ENCODE measurements at regions not wholly inside any gene's neighbourhood (a gene's known extent, or its start where the extent isn't known, plus 50 kb on each side); places are given as distances from the start of the nearest gene placed in this dataset.
A peak's percentile ranks its signal among the peaks of the same experiment; 100 is the strongest.
"Not testable (repeated sequence)": the region's sequence is repeated elsewhere in the genome, so short reads cannot be mapped to it uniquely, and the experiment has no call there.

GRCh38 chr21:6138244-6139136 lies 4382.9 kb upstream of the TPTE start:
- H3K4me3 ChIP-seq (ENCODE audit: low read length); H3K4me1 Mint-ChIP-seq; H3K9me3 ChIP-seq (ENCODE audit: control insufficient read depth in 2 of 3, low read length in 3 of 3); H3K27ac Mint-ChIP-seq; POLR2A ChIA-PET; H3K27me3 ChIP-seq (ENCODE audit: control insufficient read depth in 2 of 2, insufficient read depth in 2 of 2, low read length in 2 of 2); DNase-seq; H3K27me3 Mint-ChIP-seq; H3K36me3 Mint-ChIP-seq; H3K27ac ChIP-seq (ENCODE audit: low read depth, low read length); H3K36me3 ChIP-seq (ENCODE audit: control insufficient read depth in 2 of 3, insufficient read depth in 3 of 3, low read length in 3 of 3); H3K9me3 Mint-ChIP-seq; intact Hi-C loops (cut with micrococcal nuclease); H3K4me3 Mint-ChIP-seq; CTCF ChIA-PET; H3K4me1 ChIP-seq (ENCODE audit: control insufficient read depth in 2 of 2, insufficient read depth in 2 of 2, low read length in 2 of 2): not testable (repeated sequence)
- ATAC-seq = peak; percentile 61

- H3K9me3 ChIP-seq (ENCODE audit: control insufficient read depth in 2 of 3, low read length in 3 of 3); H3K27me3 ChIP-seq (ENCODE audit: control insufficient read depth in 2 of 2, insufficient read depth in 2 of 2, low read length in 2 of 2); H3K36me3 Mint-ChIP-seq; H3K27ac Mint-ChIP-seq; CTCF ChIA-PET; H3K4me1 Mint-ChIP-seq; H3K4me3 ChIP-seq (ENCODE audit: low read length); DNase-seq; H3K27ac ChIP-seq (ENCODE audit: low read depth, low read length); POLR2A ChIA-PET; H3K4me1 ChIP-seq (ENCODE audit: control insufficient read depth in 2 of 2, insufficient read depth in 2 of 2, low read length in 2 of 2); H3K27me3 Mint-ChIP-seq; intact Hi-C loops (cut with micrococcal nuclease); H3K9me3 Mint-ChIP-seq; H3K4me3 Mint-ChIP-seq; H3K36me3 ChIP-seq (ENCODE audit: control insufficient read depth in 2 of 3, insufficient read depth in 3 of 3, low read length in 3 of 3): not testable (repeated sequence)
- ATAC-seq = peak; percentile 39
Observed at GRCh38 chr21:6139331-6139730, 4382.1 kb upstream of the TPTE start.

- H3K36me3 Mint-ChIP-seq, CTCF ChIA-PET: not testable (repeated sequence)
Observed at GRCh38 chr21:6139862-6140261, 4381.5 kb upstream of the TPTE start.

GRCh38 chr21:6140467-6141137 lies 4380.8 kb upstream of the TPTE start:
- H3K36me3 ChIP-seq (ENCODE audit: control insufficient read depth in 2 of 3, insufficient read depth in 3 of 3, low read length in 3 of 3); H3K27me3 Mint-ChIP-seq; intact Hi-C loops (cut with micrococcal nuclease); H3K4me3 ChIP-seq (ENCODE audit: low read length); H3K4me1 Mint-ChIP-seq; H3K4me1 ChIP-seq (ENCODE audit: control insufficient read depth in 2 of 2, insufficient read depth in 2 of 2, low read length in 2 of 2); CTCF ChIA-PET; H3K27ac Mint-ChIP-seq; H3K27ac ChIP-seq (ENCODE audit: low read depth, low read length); H3K9me3 ChIP-seq (ENCODE audit: control insufficient read depth in 2 of 3, low read length in 3 of 3); H3K27me3 ChIP-seq (ENCODE audit: control insufficient read depth in 2 of 2, insufficient read depth in 2 of 2, low read length in 2 of 2); ATAC-seq; H3K4me3 Mint-ChIP-seq; POLR2A ChIA-PET; DNase-seq; H3K36me3 Mint-ChIP-seq; H3K9me3 Mint-ChIP-seq: not testable (repeated sequence)

More at GRCh38 chr21:6139862-6140261, 4381.5 kb upstream of the TPTE start:
- H3K36me3 ChIP-seq (ENCODE audit: control insufficient read depth in 2 of 3, insufficient read depth in 3 of 3, low read length in 3 of 3); H3K27ac ChIP-seq (ENCODE audit: low read depth, low read length); H3K27ac Mint-ChIP-seq; H3K27me3 ChIP-seq (ENCODE audit: control insufficient read depth in 2 of 2, insufficient read depth in 2 of 2, low read length in 2 of 2); H3K4me3 ChIP-seq (ENCODE audit: low read length); H3K9me3 ChIP-seq (ENCODE audit: control insufficient read depth in 2 of 3, low read length in 3 of 3); POLR2A ChIA-PET; H3K27me3 Mint-ChIP-seq; intact Hi-C loops (cut with micrococcal nuclease); H3K9me3 Mint-ChIP-seq; DNase-seq; H3K4me1 Mint-ChIP-seq; H3K4me1 ChIP-seq (ENCODE audit: control insufficient read depth in 2 of 2, insufficient read depth in 2 of 2, low read length in 2 of 2); H3K4me3 Mint-ChIP-seq: not testable (repeated sequence)
- peak; percentile 66 for ATAC-seq

GRCh38 chr21:6141138-6141474 lies 4380.3 kb upstream of the TPTE start:
- intact Hi-C loops (cut with micrococcal nuclease); H3K4me3 ChIP-seq (ENCODE audit: low read length); H3K4me1 Mint-ChIP-seq; H3K27ac ChIP-seq (ENCODE audit: low read depth, low read length); POLR2A ChIA-PET; H3K27me3 Mint-ChIP-seq; H3K4me3 Mint-ChIP-seq; ATAC-seq; H3K4me1 ChIP-seq (ENCODE audit: control insufficient read depth in 2 of 2, insufficient read depth in 2 of 2, low read length in 2 of 2); H3K36me3 Mint-ChIP-seq; DNase-seq; H3K9me3 Mint-ChIP-seq; H3K36me3 ChIP-seq (ENCODE audit: control insufficient read depth in 2 of 3, insufficient read depth in 3 of 3, low read length in 3 of 3); H3K27me3 ChIP-seq (ENCODE audit: control insufficient read depth in 2 of 2, insufficient read depth in 2 of 2, low read length in 2 of 2); CTCF ChIA-PET; H3K9me3 ChIP-seq (ENCODE audit: control insufficient read depth in 2 of 3, low read length in 3 of 3); H3K27ac Mint-ChIP-seq: not testable (repeated sequence)

GRCh38 chr21:6153154-6153553 lies 4368.2 kb upstream of the TPTE start:
- intact Hi-C loops (cut with micrococcal nuclease); H3K36me3 ChIP-seq (ENCODE audit: control insufficient read depth in 2 of 3, insufficient read depth in 3 of 3, low read length in 3 of 3); H3K4me3 Mint-ChIP-seq; H3K27ac ChIP-seq (ENCODE audit: low read depth, low read length); H3K9me3 ChIP-seq (ENCODE audit: control insufficient read depth in 2 of 3, low read length in 3 of 3); POLR2A ChIA-PET; H3K27me3 Mint-ChIP-seq; H3K36me3 Mint-ChIP-seq; H3K27ac Mint-ChIP-seq; ATAC-seq; H3K4me3 ChIP-seq (ENCODE audit: low read length); H3K4me1 ChIP-seq (ENCODE audit: control insufficient read depth in 2 of 2, insufficient read depth in 2 of 2, low read length in 2 of 2); H3K27me3 ChIP-seq (ENCODE audit: control insufficient read depth in 2 of 2, insufficient read depth in 2 of 2, low read length in 2 of 2); CTCF ChIA-PET; DNase-seq; H3K9me3 Mint-ChIP-seq; H3K4me1 Mint-ChIP-seq: not testable (repeated sequence)

All from naive thymus-derived CD4-positive, alpha-beta T cell (primary cell).